WTC11 (cell line): ENCODE measurements at regions not wholly inside any gene's neighbourhood (a gene's known extent, or its start where the extent isn't known, plus 50 kb on each side); places are given as distances from the start of the nearest gene placed in this dataset.

Source experiments
- NFYB ChIP-seq: sonication (generic); formaldehyde crosslinking; conservative IDR thresholded peaks from 2 replicates; pipeline ENCODE4 v1.8.0; 2022; ENCODE audit warnings: low read depth, missing genetic modification reagents
- NR3C1 ChIP-seq: sonication (generic); formaldehyde crosslinking; conservative IDR thresholded peaks from 2 replicates; pipeline ENCODE4 v1.8.1; 2023; ENCODE audit warnings: low read depth, mild to moderate bottlenecking, missing genetic modification reagents
- SMAD3 ChIP-seq: sonication (generic); formaldehyde crosslinking; IDR thresholded peaks from 2 replicates; pipeline ENCODE4 v1.8.0; 2022; ENCODE audit warnings: missing genetic modification reagents, mild to moderate bottlenecking, borderline replicate concordance
- SP1 ChIP-seq: sonication (generic); formaldehyde crosslinking; conservative IDR thresholded peaks from 2 replicates; pipeline ENCODE4 v1.8.1; 2022; ENCODE audit warnings: missing genetic modification reagents
- TCF7 ChIP-seq: sonication (generic); formaldehyde crosslinking; IDR thresholded peaks from 2 replicates; pipeline ENCODE4 v1.8.0; 2022; ENCODE audit warnings: mild to moderate bottlenecking, low read depth, missing genetic modification reagents, moderate library complexity
- ZBTB21 ChIP-seq: sonication (generic); formaldehyde crosslinking; IDR thresholded peaks from 2 replicates; pipeline ENCODE4 v1.8.1; 2023; ENCODE audit warnings: mild to moderate bottlenecking, missing genetic modification reagents, borderline replicate concordance
- ZNF263 ChIP-seq: sonication (generic); formaldehyde crosslinking; IDR thresholded peaks from 2 replicates; pipeline ENCODE4 v1.8.1; 2022; ENCODE audit warnings: low read depth, mild to moderate bottlenecking, moderate library complexity, missing genetic modification reagents
- TF ChIP-seq, protein P1 (sequence below): sonication (generic); formaldehyde crosslinking; IDR thresholded peaks from 2 replicates; pipeline ENCODE4 v1.8.0; 2022; ENCODE audit warnings: mild to moderate bottlenecking, missing genetic modification reagents
- TF ChIP-seq, protein P2 (sequence below): sonication (generic); formaldehyde crosslinking; IDR thresholded peaks from 2 replicates; pipeline ENCODE4 v1.8.1; 2023; ENCODE audit warnings: mild to moderate bottlenecking, missing genetic modification reagents, moderate library complexity
- TF ChIP-seq, protein P3 (sequence below): fragments of 200-600 bp; IDR thresholded peaks from 2 replicates; pipeline ENCODE4 v1.8.0; 2022; ENCODE audit warnings: antibody characterized with exemption
- TF ChIP-seq, protein P4 (sequence below): sonication (generic); formaldehyde crosslinking; IDR thresholded peaks from 2 replicates; pipeline ENCODE4 v1.8.0; 2023; ENCODE audit warnings: missing genetic modification reagents, mild to moderate bottlenecking, borderline replicate concordance
- TF ChIP-seq, protein P5 (sequence below): sonication (generic); formaldehyde crosslinking; IDR thresholded peaks from 2 replicates; pipeline ENCODE4 v1.8.0; 2022; ENCODE audit warnings: mild to moderate bottlenecking, missing genetic modification reagents

DNA sequence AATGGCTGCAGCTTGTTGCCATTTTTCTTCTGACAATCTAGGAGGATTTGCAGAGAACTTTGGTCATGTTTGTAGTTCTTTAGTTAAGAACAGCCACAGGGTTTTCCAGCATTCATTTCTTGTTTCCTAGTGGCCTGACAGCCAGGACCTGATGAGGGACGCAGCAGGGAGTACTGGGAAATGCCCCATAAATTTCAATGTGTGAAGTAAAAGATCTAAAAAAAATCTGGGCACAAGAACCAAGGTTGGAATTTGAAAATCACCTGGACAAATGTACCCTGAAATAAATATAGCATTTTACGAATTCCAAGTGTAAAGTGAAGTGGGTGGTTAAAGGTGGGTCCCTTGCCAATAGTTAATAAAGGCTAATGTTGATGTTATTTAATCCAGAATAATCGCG, 195.0 kb downstream of the ZIC1 start:
- TF ChIP-seq, protein P1, sequence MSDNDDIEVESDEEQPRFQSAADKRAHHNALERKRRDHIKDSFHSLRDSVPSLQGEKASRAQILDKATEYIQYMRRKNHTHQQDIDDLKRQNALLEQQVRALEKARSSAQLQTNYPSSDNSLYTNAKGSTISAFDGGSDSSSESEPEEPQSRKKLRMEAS (CRISPR knock-in tag), result no peak
- no peak for TF ChIP-seq ZBTB21 (CRISPR knock-in tag)
- TF ChIP-seq NR3C1, result no peak
- TF ChIP-seq, protein P2, sequence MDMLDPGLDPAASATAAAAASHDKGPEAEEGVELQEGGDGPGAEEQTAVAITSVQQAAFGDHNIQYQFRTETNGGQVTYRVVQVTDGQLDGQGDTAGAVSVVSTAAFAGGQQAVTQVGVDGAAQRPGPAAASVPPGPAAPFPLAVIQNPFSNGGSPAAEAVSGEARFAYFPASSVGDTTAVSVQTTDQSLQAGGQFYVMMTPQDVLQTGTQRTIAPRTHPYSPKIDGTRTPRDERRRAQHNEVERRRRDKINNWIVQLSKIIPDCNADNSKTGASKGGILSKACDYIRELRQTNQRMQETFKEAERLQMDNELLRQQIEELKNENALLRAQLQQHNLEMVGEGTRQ (CRISPR knock-in tag), result no peak
- TF ChIP-seq, protein P3, sequence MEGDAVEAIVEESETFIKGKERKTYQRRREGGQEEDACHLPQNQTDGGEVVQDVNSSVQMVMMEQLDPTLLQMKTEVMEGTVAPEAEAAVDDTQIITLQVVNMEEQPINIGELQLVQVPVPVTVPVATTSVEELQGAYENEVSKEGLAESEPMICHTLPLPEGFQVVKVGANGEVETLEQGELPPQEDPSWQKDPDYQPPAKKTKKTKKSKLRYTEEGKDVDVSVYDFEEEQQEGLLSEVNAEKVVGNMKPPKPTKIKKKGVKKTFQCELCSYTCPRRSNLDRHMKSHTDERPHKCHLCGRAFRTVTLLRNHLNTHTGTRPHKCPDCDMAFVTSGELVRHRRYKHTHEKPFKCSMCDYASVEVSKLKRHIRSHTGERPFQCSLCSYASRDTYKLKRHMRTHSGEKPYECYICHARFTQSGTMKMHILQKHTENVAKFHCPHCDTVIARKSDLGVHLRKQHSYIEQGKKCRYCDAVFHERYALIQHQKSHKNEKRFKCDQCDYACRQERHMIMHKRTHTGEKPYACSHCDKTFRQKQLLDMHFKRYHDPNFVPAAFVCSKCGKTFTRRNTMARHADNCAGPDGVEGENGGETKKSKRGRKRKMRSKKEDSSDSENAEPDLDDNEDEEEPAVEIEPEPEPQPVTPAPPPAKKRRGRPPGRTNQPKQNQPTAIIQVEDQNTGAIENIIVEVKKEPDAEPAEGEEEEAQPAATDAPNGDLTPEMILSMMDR, result no peak
- TF ChIP-seq ZNF263 (CRISPR knock-in tag), result no peak
- TF ChIP-seq TCF7 (CRISPR knock-in tag), result no peak
- TF ChIP-seq, protein P4, sequence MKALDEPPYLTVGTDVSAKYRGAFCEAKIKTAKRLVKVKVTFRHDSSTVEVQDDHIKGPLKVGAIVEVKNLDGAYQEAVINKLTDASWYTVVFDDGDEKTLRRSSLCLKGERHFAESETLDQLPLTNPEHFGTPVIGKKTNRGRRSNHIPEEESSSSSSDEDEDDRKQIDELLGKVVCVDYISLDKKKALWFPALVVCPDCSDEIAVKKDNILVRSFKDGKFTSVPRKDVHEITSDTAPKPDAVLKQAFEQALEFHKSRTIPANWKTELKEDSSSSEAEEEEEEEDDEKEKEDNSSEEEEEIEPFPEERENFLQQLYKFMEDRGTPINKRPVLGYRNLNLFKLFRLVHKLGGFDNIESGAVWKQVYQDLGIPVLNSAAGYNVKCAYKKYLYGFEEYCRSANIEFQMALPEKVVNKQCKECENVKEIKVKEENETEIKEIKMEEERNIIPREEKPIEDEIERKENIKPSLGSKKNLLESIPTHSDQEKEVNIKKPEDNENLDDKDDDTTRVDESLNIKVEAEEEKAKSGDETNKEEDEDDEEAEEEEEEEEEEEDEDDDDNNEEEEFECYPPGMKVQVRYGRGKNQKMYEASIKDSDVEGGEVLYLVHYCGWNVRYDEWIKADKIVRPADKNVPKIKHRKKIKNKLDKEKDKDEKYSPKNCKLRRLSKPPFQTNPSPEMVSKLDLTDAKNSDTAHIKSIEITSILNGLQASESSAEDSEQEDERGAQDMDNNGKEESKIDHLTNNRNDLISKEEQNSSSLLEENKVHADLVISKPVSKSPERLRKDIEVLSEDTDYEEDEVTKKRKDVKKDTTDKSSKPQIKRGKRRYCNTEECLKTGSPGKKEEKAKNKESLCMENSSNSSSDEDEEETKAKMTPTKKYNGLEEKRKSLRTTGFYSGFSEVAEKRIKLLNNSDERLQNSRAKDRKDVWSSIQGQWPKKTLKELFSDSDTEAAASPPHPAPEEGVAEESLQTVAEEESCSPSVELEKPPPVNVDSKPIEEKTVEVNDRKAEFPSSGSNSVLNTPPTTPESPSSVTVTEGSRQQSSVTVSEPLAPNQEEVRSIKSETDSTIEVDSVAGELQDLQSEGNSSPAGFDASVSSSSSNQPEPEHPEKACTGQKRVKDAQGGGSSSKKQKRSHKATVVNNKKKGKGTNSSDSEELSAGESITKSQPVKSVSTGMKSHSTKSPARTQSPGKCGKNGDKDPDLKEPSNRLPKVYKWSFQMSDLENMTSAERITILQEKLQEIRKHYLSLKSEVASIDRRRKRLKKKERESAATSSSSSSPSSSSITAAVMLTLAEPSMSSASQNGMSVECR (CRISPR knock-in tag), result no peak
- no peak for TF ChIP-seq SMAD3 (CRISPR knock-in tag)
- TF ChIP-seq NFYB (CRISPR knock-in tag), result no peak
- TF ChIP-seq, protein P5, sequence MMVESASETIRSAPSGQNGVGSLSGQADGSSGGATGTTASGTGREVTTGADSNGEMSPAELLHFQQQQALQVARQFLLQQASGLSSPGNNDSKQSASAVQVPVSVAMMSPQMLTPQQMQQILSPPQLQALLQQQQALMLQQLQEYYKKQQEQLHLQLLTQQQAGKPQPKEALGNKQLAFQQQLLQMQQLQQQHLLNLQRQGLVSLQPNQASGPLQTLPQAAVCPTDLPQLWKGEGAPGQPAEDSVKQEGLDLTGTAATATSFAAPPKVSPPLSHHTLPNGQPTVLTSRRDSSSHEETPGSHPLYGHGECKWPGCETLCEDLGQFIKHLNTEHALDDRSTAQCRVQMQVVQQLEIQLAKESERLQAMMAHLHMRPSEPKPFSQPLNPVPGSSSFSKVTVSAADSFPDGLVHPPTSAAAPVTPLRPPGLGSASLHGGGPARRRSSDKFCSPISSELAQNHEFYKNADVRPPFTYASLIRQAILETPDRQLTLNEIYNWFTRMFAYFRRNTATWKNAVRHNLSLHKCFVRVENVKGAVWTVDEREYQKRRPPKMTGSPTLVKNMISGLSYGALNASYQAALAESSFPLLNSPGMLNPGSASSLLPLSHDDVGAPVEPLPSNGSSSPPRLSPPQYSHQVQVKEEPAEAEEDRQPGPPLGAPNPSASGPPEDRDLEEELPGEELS, result no peak
- no peak for TF ChIP-seq SP1 (CRISPR knock-in tag)
